ENCODE measurements at regions not wholly inside any gene's neighbourhood (a gene's known extent, or its start where the extent isn't known, plus 50 kb on each side); places are given as distances from the start of the nearest gene placed in this dataset.
A peak's percentile ranks its signal among the peaks of the same experiment; 100 is the strongest.

DNA sequence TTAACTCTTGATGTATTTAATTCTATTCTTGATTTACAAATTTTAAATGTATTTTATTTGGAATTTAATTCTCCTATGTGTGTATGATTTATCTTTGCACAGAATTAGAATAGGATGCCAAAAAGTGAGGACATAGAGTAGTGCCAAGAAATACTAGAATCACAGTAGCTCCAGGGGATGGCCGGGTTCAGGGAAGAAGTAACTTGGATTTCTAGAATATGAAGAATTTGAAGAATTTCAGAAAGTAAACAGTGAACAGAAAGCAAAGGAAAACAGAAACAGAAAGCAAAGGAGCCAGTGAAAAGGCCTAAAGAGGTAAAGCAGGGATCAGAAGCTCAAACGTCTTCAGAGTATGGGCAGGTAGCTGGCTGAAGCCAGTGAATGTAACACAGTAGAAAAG, 1187.6 kb downstream of the RPA4 start:
- Histone ChIP-seq H3K27ac (ENCODE audit: insufficient read depth, low read depth, low read length) (no peak overlapping the region), H3K79me2 (ENCODE audit: control insufficient read depth, insufficient read depth, low read length) (no peaks in the 10 kb centered on the region), H3K9me3 (replicated peaks; ENCODE audit: control insufficient read depth, insufficient read depth, low read length) (no peaks in the 10 kb centered on the region), H3K4me2 (ENCODE audit: insufficient read depth, low read length) (no peak overlapping the region), H3K36me3 (ENCODE audit: control insufficient read depth in 2 of 2, extremely low read depth in 1 of 2, insufficient read depth in 2 of 2, low read length in 2 of 2) (no peaks in the 10 kb centered on the region), H4K20me1 (replicated peaks; ENCODE audit: control insufficient read depth, extremely low read depth, insufficient read depth, low read length) (no peaks in the 10 kb centered on the region), H3K9ac (replicated peaks; ENCODE audit: extremely low read depth, insufficient read depth, low read length) (no peak overlapping the region), H3K4me1 (ENCODE audit: control insufficient read depth, extremely low read depth, insufficient read depth, low read length) (no peaks in the 10 kb centered on the region), H2AFZ (ENCODE audit: low read depth, low read length) (no peak overlapping the region), H3K9me1 (replicated peaks; ENCODE audit: control insufficient read depth, extremely low read depth, insufficient read depth, low read length) (no peaks in the 10 kb centered on the region), H3K4me3 (replicated peaks in 1 of 3; ENCODE audit: insufficient read depth in 1 of 3, low read depth in 1 of 3, low read length in 3 of 3) (no peak overlapping the region), H3K27me3 (ENCODE audit: control insufficient read depth in 2 of 2, insufficient read depth in 2 of 2, low read length in 2 of 2) (no peaks in the 10 kb centered on the region)
- no peak for DNase-seq (ENCODE audit: low read depth, low spot score)
- POLR2A ChIA-PET: no interaction called here
- peak; percentile 50 for FAIRE-seq
- BruUV-seq (replicated peaks): no TSS peak
- CTCF ChIA-PET: no interaction called here
- no peak for TF ChIP-seq POLR2A (IDR thresholded peaks at IDR 0.05; ENCODE audit: low read depth, low read length)
- no peak for TF ChIP-seq GATA2 (IDR thresholded peaks at IDR 0.05; ENCODE audit: insufficient read depth, insufficient read length, low read depth, low read length)
- TF ChIP-seq EZH2 (IDR thresholded peaks at IDR 0.05; ENCODE audit: borderline replicate concordance, low read depth, low read length, severe bottlenecking): no peak
- TF ChIP-seq, protein P1, sequence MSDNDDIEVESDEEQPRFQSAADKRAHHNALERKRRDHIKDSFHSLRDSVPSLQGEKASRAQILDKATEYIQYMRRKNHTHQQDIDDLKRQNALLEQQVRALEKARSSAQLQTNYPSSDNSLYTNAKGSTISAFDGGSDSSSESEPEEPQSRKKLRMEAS (IDR thresholded peaks at IDR 0.05; ENCODE audit: insufficient read depth, insufficient read length): no peak
- TF ChIP-seq POLR2AphosphoS5 (IDR thresholded peaks at IDR 0.05; ENCODE audit: insufficient read depth, low read depth, low read length): no peak
- no peak for TF ChIP-seq FOS (IDR thresholded peaks at IDR 0.05; ENCODE audit: borderline replicate concordance, insufficient read depth, low read length)
- TF ChIP-seq MYC (IDR thresholded peaks at IDR 0.05; ENCODE audit: low read depth, low read length): no peak
- dilution Hi-C loops (cut with MboI; ENCODE audit: extremely low pct_ligation_motif_present, low sequenced_read_pairs): no loop called here
- intact Hi-C loops (cut with micrococcal nuclease): no loop called here

- no peak for TF ChIP-seq JUN (IDR thresholded peaks at IDR 0.05; ENCODE audit: borderline replicate concordance, insufficient read depth, insufficient read length, low read depth)
- TF ChIP-seq, protein P2, sequence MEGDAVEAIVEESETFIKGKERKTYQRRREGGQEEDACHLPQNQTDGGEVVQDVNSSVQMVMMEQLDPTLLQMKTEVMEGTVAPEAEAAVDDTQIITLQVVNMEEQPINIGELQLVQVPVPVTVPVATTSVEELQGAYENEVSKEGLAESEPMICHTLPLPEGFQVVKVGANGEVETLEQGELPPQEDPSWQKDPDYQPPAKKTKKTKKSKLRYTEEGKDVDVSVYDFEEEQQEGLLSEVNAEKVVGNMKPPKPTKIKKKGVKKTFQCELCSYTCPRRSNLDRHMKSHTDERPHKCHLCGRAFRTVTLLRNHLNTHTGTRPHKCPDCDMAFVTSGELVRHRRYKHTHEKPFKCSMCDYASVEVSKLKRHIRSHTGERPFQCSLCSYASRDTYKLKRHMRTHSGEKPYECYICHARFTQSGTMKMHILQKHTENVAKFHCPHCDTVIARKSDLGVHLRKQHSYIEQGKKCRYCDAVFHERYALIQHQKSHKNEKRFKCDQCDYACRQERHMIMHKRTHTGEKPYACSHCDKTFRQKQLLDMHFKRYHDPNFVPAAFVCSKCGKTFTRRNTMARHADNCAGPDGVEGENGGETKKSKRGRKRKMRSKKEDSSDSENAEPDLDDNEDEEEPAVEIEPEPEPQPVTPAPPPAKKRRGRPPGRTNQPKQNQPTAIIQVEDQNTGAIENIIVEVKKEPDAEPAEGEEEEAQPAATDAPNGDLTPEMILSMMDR (IDR thresholded peaks at IDR 0.05; ENCODE audit: extremely low read depth in 1 of 2, insufficient read depth in 1 of 2, low read depth in 1 of 2, low read length in 2 of 2): no peak
- TF ChIP-seq GATA2 (IDR thresholded peaks at IDR 0.05; ENCODE audit: insufficient read depth, insufficient read length, low read depth, low read length): no peak
- TF ChIP-seq FOS (IDR thresholded peaks at IDR 0.05; ENCODE audit: borderline replicate concordance, insufficient read depth, low read length): no peak
Observed at GRCh38 chrX:98077440-98077839, 1193.7 kb downstream of the RPA4 start.

More at GRCh38 chrX:98077440-98077839, 1193.7 kb downstream of the RPA4 start:
- intact Hi-C loops (cut with micrococcal nuclease) (no loop called here), dilution Hi-C loops (cut with MboI; ENCODE audit: extremely low pct_ligation_motif_present, low sequenced_read_pairs) (no loop called here)
- BruUV-seq (replicated peaks): no TSS peak
- no peaks in the 10 kb centered on the region for H3K36me3 ChIP-seq (ENCODE audit: control insufficient read depth in 2 of 2, extremely low read depth in 1 of 2, insufficient read depth in 2 of 2, low read length in 2 of 2)
- no peaks in the 10 kb centered on the region for H3K27me3 ChIP-seq (ENCODE audit: control insufficient read depth in 2 of 2, insufficient read depth in 2 of 2, low read length in 2 of 2)
- H3K4me1 ChIP-seq (ENCODE audit: control insufficient read depth, extremely low read depth, insufficient read depth, low read length): no peaks in the 10 kb centered on the region
- no peaks in the 10 kb centered on the region for H3K9me1 ChIP-seq (replicated peaks; ENCODE audit: control insufficient read depth, extremely low read depth, insufficient read depth, low read length)
- CTCF ChIA-PET: no interaction called here
- POLR2A ChIA-PET: no interaction called here
- FAIRE-seq (no peak), DNase-seq (ENCODE audit: low read depth, low spot score) (no peak)
- H3K27ac ChIP-seq (ENCODE audit: insufficient read depth, low read depth, low read length): no peak overlapping the region
- no peaks in the 10 kb centered on the region for H4K20me1 ChIP-seq (replicated peaks; ENCODE audit: control insufficient read depth, extremely low read depth, insufficient read depth, low read length)
- no peaks in the 10 kb centered on the region for H3K79me2 ChIP-seq (ENCODE audit: control insufficient read depth, insufficient read depth, low read length)
- H3K4me3 ChIP-seq (replicated peaks in 1 of 3; ENCODE audit: insufficient read depth in 1 of 3, low read depth in 1 of 3, low read length in 3 of 3): no peak overlapping the region
- no peak overlapping the region for H2AFZ ChIP-seq (ENCODE audit: low read depth, low read length)
- no peaks in the 10 kb centered on the region for H3K9me3 ChIP-seq (replicated peaks; ENCODE audit: control insufficient read depth, insufficient read depth, low read length)
- H3K9ac ChIP-seq (replicated peaks; ENCODE audit: extremely low read depth, insufficient read depth, low read length): no peak overlapping the region
- H3K4me2 ChIP-seq (ENCODE audit: insufficient read depth, low read length): no peak overlapping the region
